Activated naive CD4-positive, alpha-beta T cell treated with anti-CD3 and anti-CD28 coated beads for 36 hours (primary cell): ENCODE measurements at regions not wholly inside any gene's neighbourhood (a gene's known extent, or its start where the extent isn't known, plus 50 kb on each side); places are given as distances from the start of the nearest gene placed in this dataset.

Experiments
- CTCF ChIA-PET: fragments of 350-600 bp; sonication (Branson Sonifier 250); formaldehyde crosslinking; loops from one replicate; lab custom pipeline; 2021; ENCODE audit warnings: antibody characterized with exemption; lab: Charles Lee
- DNase-seq: peaks from one replicate; pipeline ENCODE4 v3.0.0-alpha.2; 2020
- H3K27ac Mint-ChIP-seq: one replicate; pipeline ENCODE4 v1.8.0; 2021; ENCODE audit warnings: mild to moderate bottlenecking, mixed read lengths
- H3K27me3 Mint-ChIP-seq: one replicate; pipeline ENCODE4 v1.8.0; 2021; ENCODE audit warnings: low read depth, mixed read lengths
- H3K36me3 Mint-ChIP-seq: one replicate; pipeline ENCODE4 v1.8.0; 2021; ENCODE audit warnings: low read depth, mixed read lengths
- H3K4me1 Mint-ChIP-seq: one replicate; pipeline ENCODE4 v1.8.0; 2021; ENCODE audit warnings: low read depth, mixed read lengths
- H3K4me3 Mint-ChIP-seq: one replicate; pipeline ENCODE4 v1.8.0; 2021; ENCODE audit warnings: mild to moderate bottlenecking, moderate library complexity, mixed read lengths
- H3K9me3 Mint-ChIP-seq: one replicate; pipeline ENCODE4 v1.8.0; 2021; ENCODE audit warnings: mixed read lengths
- intact Hi-C: fragments of 100-400 bp; cut with micrococcal nuclease; formaldehyde crosslinking; loops from one replicate; pipeline ENCODE4 v1.15.1; 2023

GRCh38 chr7:35362341-35362740 is 108.4 kb upstream of the TBX20 start:
- no peaks in the 10 kb centered on the region for H3K9me3 Mint-ChIP-seq
- no peak overlapping the region for H3K27ac Mint-ChIP-seq
- intact Hi-C loops: no loop called here
- no peak for DNase-seq
- peaks cover 3% of the 10 kb centered on the region for H3K27me3 Mint-ChIP-seq
- no peaks in the 10 kb centered on the region for H3K4me1 Mint-ChIP-seq
- no peaks in the 10 kb centered on the region for H3K36me3 Mint-ChIP-seq
- CTCF ChIA-PET: no interaction called here
- H3K4me3 Mint-ChIP-seq: no peak overlapping the region

DNA sequence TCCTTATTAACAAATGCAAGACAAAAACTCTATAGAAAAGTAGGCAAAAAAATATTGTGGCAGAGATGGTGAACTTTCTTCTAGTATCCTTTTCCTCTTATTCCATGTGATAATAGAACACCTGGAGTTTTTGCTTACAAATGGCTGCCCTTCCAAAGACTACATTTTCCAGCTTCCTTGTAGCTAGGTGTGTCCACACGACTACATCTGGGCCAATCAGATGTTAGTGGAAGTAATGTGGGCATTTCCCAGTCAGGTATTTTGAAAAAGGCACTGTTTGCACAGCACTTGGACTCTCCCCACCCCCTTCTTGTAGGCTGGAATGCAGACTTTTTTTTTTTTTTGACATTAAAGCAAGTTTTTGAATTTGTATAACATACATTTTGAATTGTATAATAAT is 105.5 kb upstream of the TBX20 start:
- intact Hi-C loops: no loop called here
- Mint-ChIP-seq H3K4me1 (no peaks in the 10 kb centered on the region), H3K9me3 (no peaks in the 10 kb centered on the region), H3K27me3 (peaks cover 9% of the 10 kb centered on the region), H3K36me3 (no peaks in the 10 kb centered on the region), H3K27ac (no peak overlapping the region), H3K4me3 (no peak overlapping the region)
- DNase-seq: no peak
- CTCF ChIA-PET: no interaction called here

GRCh38 chr7:35356495-35356894 is 102.6 kb upstream of the TBX20 start:
- Mint-ChIP-seq H3K27me3 (peaks cover 9% of the 10 kb centered on the region), H3K4me3 (no peak overlapping the region), H3K27ac (no peak overlapping the region), H3K4me1 (no peaks in the 10 kb centered on the region), H3K9me3 (no peaks in the 10 kb centered on the region), H3K36me3 (no peaks in the 10 kb centered on the region)
- intact Hi-C loops: no loop called here
- no peak for DNase-seq
- CTCF ChIA-PET: interaction anchor here (0.6 kb wide), 2 partner anchors 1213 to 1361 kb away, joined by 3 read pairs; no protein-coding TSS in a partner anchor

- no peak overlapping the region for H3K27ac Mint-ChIP-seq
- no peaks in the 10 kb centered on the region for H3K9me3 Mint-ChIP-seq
- no peak overlapping the region for H3K4me3 Mint-ChIP-seq
- no peaks in the 10 kb centered on the region for H3K4me1 Mint-ChIP-seq
- no peaks in the 10 kb centered on the region for H3K36me3 Mint-ChIP-seq
- intact Hi-C loops: no loop called here
- CTCF ChIA-PET: no interaction called here
- no peak for DNase-seq
- H3K27me3 Mint-ChIP-seq: peaks cover 9% of the 10 kb centered on the region
Observed at GRCh38 chr7:35355911-35356310, 102.0 kb upstream of the TBX20 start.

GRCh38 chr7:35355199-35355598 is 101.3 kb upstream of the TBX20 start:
- Mint-ChIP-seq H3K27me3 (peaks cover 9% of the 10 kb centered on the region), H3K36me3 (no peaks in the 10 kb centered on the region), H3K4me1 (no peaks in the 10 kb centered on the region), H3K4me3 (no peak overlapping the region), H3K27ac (no peak overlapping the region), H3K9me3 (no peaks in the 10 kb centered on the region)
- no peak for DNase-seq
- intact Hi-C loops: no loop called here
- CTCF ChIA-PET: no interaction called here

DNA sequence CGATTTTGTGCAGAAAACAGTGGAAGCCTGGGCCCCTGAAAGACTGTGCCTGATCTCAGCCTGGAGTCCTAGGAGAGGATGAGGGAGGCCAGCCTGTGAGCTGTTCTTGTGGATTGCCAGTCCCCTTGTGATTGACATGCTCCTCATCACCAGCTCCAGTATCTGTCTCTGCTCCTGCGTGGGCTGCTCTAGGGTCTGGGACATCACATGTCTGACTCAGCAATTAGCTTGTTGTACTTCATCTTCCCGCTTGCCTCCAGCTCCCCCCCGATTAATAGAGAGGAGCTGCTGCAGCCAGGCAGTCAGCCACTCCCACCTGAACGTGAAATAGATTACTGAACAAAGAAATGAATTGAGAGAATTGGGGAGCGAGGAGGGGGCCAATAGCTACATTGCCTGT is 99.6 kb upstream of the TBX20 start:
- no peak overlapping the region for H3K4me3 Mint-ChIP-seq
- H3K4me1 Mint-ChIP-seq: no peaks in the 10 kb centered on the region
- peaks cover 9% of the 10 kb centered on the region for H3K27me3 Mint-ChIP-seq
- no peaks in the 10 kb centered on the region for H3K36me3 Mint-ChIP-seq
- CTCF ChIA-PET: no interaction called here
- no peak overlapping the region for H3K27ac Mint-ChIP-seq
- DNase-seq: no peak
- intact Hi-C loops: no loop called here
- no peaks in the 10 kb centered on the region for H3K9me3 Mint-ChIP-seq

DNA sequence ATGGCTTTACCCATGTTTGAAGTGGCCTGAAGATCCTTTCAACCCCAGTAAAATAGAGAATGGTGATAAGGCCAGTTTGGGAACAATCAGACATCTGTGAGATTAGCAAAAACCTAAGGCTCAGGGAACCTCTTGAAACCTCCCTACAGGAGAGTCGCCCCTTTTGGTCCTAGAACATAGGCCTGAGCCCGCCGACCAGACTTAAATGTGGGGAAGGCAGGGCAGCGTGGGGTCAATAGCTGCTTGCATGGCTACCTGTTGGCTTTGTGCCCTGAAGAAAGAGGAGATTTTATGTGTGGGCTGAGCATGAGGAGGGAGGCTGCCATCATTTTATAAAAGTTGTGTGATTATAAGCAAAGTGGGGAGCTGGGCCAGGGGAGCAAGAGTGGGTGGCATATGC is 97.6 kb upstream of the TBX20 start:
- Mint-ChIP-seq H3K27me3 (peaks cover 5% of the 10 kb centered on the region), H3K27ac (no peak overlapping the region), H3K9me3 (no peaks in the 10 kb centered on the region), H3K4me1 (no peaks in the 10 kb centered on the region), H3K4me3 (no peak overlapping the region), H3K36me3 (no peaks in the 10 kb centered on the region)
- DNase-seq: no peak
- CTCF ChIA-PET: no interaction called here
- intact Hi-C loops: no loop called here

DNA sequence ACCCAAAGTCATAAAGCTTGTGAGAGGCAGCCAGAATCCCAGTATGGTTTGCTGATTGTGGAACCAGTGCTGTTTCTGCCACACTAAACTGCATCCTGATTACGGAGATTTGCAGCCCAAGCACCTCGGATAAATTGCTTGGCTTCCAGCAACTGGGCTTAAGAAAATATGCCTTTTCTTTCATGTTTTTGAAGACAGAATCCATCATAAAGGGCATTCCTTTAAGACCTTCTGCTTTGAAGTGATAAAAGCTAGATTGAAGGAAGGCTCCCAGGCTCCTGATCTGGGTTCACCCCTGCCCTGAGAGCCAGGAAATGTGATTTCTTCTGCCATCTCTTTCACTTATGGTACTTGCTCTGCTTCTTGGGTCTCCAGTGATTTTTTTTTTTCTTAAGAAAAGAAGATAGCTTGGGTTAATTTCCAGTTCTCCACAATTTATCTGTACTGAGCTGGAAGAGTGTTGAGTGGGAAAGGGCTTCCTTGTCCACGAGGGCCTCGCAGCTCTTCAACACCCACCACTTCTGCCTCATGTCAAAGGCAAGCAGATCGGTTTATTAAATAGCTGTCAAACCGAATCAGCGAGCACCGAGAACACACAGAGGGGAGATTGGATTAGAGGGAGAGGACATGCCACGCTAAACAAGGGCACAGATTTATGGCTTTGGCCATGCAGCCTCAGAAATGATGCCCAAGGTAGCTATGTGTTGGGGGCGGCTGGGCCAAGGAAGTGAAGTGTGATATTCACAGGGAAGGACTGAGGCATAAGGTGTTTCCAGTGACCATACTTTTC is 94.9 kb upstream of the TBX20 start:
- no peak overlapping the region for H3K4me3 Mint-ChIP-seq
- CTCF ChIA-PET: no interaction called here
- H3K4me1 Mint-ChIP-seq: no peaks in the 10 kb centered on the region
- intact Hi-C loops: no loop called here
- no peaks in the 10 kb centered on the region for H3K9me3 Mint-ChIP-seq
- no peaks in the 10 kb centered on the region for H3K36me3 Mint-ChIP-seq
- DNase-seq: no peak
- H3K27ac Mint-ChIP-seq: no peak overlapping the region
- peaks cover 3% of the 10 kb centered on the region for H3K27me3 Mint-ChIP-seq

GRCh38 chr7:35342786-35343185 is 88.9 kb upstream of the TBX20 start:
- Mint-ChIP-seq H3K27ac (no peak overlapping the region), H3K4me3 (no peak overlapping the region), H3K4me1 (no peaks in the 10 kb centered on the region), H3K9me3 (no peaks in the 10 kb centered on the region), H3K36me3 (no peaks in the 10 kb centered on the region), H3K27me3 (no peaks in the 10 kb centered on the region)
- DNase-seq: no peak
- CTCF ChIA-PET: no interaction called here
- intact Hi-C loops: no loop called here

GRCh38 chr7:35339811-35340210 is 85.9 kb upstream of the TBX20 start:
- H3K27me3 Mint-ChIP-seq: no peaks in the 10 kb centered on the region
- no peaks in the 10 kb centered on the region for H3K36me3 Mint-ChIP-seq
- no peak for DNase-seq

GRCh38 chr7:35336444-35336843 is 82.5 kb upstream of the TBX20 start:
- Mint-ChIP-seq H3K27ac (no peak overlapping the region), H3K4me1 (no peaks in the 10 kb centered on the region), H3K27me3 (peaks cover 5% of the 10 kb centered on the region), H3K36me3 (no peaks in the 10 kb centered on the region), H3K9me3 (no peaks in the 10 kb centered on the region), H3K4me3 (no peak overlapping the region)
- intact Hi-C loops: no loop called here
- CTCF ChIA-PET: no interaction called here
- no peak for DNase-seq

More at GRCh38 chr7:35339811-35340210, 85.9 kb upstream of the TBX20 start:
- no peaks in the 10 kb centered on the region for H3K9me3 Mint-ChIP-seq
- no peak overlapping the region for H3K4me3 Mint-ChIP-seq
- CTCF ChIA-PET: no interaction called here
- intact Hi-C loops: no loop called here
- H3K4me1 Mint-ChIP-seq: no peaks in the 10 kb centered on the region
- no peak overlapping the region for H3K27ac Mint-ChIP-seq

DNA sequence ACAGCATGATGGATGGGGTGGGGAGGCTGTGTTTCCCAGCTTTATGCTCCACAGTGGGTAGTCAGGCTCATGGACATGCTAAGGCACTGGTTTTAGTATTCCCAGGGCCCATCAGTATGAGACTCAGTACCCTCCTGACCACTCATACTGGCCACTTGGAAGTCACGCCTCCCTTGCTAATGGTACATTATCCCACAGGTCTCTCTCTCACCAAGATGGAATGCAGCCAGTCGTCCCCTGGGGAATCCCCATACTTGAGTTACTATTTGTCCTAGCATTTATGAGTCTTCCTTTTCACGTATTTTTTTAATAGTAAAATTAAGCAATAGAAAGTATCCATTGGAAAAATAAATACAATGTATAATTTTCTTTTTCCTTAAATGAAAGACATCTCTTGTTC is 80.6 kb upstream of the TBX20 start:
- DNase-seq: no peak
- Mint-ChIP-seq H3K27me3 (peaks cover 5% of the 10 kb centered on the region), H3K4me3 (no peak overlapping the region), H3K27ac (no peak overlapping the region), H3K36me3 (no peaks in the 10 kb centered on the region), H3K4me1 (no peaks in the 10 kb centered on the region), H3K9me3 (no peaks in the 10 kb centered on the region)
- CTCF ChIA-PET: no interaction called here
- intact Hi-C loops: no loop called here

GRCh38 chr7:35333265-35333664 is 79.4 kb upstream of the TBX20 start:
- Mint-ChIP-seq H3K9me3 (no peaks in the 10 kb centered on the region), H3K4me3 (no peak overlapping the region), H3K4me1 (no peaks in the 10 kb centered on the region), H3K27me3 (peaks cover 5% of the 10 kb centered on the region), H3K27ac (no peak overlapping the region), H3K36me3 (no peaks in the 10 kb centered on the region)
- CTCF ChIA-PET: no interaction called here
- intact Hi-C loops: no loop called here
- DNase-seq: no peak
